Endometrium (tissue), 2 donors: ENCODE measurements at regions not wholly inside any gene's neighbourhood (a gene's known extent, or its start where the extent isn't known, plus 50 kb on each side); places are given as distances from the start of the nearest gene placed in this dataset.
"Not testable (repeated sequence)": the region's sequence is repeated elsewhere in the genome, so short reads cannot be mapped to it uniquely, and the experiment has no call there.

Source experiments
- FAIRE-seq: peaks from 2 replicates; lab custom pipeline; 2012; peaks lifted over from hg19 to GRCh38; lab: Jason Lieb, UNC
- donor health status: control.
- donor health status: control.

DNA sequence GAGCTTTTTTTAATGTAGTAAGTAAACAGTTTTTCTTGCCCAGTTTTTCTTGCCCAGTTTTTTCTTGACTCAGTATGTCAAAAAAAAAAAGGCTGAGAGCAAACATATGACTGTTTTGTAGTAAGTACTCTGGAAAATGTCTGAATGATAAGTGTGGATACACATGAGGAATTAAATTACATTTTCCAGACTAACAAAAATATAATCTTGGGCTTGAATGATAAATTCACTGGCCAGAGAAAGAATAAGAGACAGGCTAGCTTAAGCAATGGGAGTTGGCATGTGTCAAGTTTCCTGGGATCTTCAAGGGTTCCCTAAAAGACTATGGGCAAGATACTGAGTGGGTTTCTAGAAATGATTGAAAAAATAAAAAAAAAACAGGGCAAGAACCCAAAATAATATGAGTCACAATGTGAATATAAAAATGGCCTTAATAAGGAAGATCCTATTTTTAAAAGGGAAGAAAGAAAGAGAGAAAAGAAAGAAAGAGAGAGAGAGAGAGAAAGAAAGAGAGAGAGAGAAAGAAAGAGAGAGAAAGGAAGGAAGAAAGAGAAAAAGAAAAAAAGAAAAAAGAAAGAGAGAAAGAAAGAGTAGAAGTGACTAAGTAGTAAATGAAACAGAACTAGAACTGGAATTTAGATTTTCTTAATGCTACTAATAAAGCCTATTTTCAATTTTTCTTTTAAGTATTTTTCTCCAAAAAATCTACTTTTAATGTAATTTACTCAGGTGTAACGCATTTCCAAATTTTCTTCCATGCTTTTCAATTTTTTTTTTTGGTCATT is 60.2 kb downstream of the TFPI2 start:
- no peak for FAIRE-seq

- peak; percentile 80 for FAIRE-seq
Measured at GRCh38 chr7:93828260-93828659, 62.3 kb downstream of the TFPI2 start.

GRCh38 chr7:93823621-93824020 is 66.9 kb downstream of the TFPI2 start:
- no peak for FAIRE-seq

- no peak for FAIRE-seq
Measured at GRCh38 chr7:93821463-93821862, 69.1 kb downstream of the TFPI2 start.

DNA sequence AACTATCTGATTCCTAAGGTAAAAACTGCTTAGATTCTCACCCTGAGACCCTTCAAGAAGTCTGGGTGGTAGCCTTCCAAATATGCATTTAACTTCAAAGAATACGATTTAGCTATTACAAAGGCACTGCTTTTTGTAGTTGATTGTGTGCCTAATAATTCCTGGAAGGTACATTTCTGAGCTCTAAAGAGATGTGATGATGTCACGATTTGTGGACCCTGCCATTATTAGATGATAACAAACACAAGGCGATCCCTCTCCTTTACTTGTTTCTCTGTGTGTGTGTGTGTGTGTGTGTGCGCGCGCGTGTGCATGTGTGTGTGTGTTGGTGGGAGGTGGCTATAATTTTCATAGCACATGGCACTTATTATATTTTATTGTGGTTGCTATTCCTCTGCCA is 70.9 kb downstream of the TFPI2 start:
- no peak for FAIRE-seq

DNA sequence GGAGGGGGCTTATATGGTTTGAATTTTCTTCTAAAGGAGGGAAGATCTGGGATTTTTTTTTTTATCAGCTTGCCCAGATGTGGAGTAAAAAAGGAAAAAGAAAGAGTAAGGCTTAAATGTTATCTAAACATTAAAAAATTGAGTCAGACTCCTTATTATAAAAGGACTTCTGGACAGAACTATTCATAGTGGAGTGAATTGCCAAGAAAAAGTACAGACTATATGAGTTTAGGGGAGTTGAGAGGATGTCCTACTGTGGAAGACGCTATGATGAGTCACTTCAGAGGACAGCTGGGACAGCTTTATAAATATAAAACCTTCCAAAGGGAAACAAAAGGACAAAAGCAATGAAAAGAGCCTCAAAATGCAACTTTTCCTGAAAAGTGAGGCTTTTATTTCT is 73.0 kb downstream of the TFPI2 start:
- no peak for FAIRE-seq

DNA sequence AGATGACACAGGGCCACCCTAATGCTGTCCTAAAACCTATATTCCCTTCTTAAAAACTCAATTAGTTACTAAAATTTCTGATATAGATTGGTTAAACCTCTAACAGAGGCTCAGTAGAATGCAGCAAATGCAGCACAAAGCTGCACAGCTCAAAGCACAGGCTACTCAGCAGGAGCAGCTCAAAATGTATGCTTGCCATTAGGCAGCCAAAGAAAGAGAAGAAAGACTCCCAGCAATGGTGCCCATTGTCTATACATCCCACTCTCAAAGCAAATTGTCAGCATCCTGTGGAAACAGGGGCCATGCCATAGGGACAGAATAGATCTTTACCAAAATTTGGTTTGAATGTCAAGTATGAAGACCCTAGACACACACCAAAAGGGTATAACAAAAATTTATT is 73.5 kb downstream of the TFPI2 start:
- no peak for FAIRE-seq

GRCh38 chr7:93813514-93813913 is 77.0 kb downstream of the TFPI2 start:
- FAIRE-seq: no peak

- FAIRE-seq: no peak
Measured at GRCh38 chr7:93812061-93812460, 78.5 kb downstream of the TFPI2 start.

- FAIRE-seq: no peak
Measured at GRCh38 chr7:93811198-93811597, 79.4 kb downstream of the TFPI2 start.

DNA sequence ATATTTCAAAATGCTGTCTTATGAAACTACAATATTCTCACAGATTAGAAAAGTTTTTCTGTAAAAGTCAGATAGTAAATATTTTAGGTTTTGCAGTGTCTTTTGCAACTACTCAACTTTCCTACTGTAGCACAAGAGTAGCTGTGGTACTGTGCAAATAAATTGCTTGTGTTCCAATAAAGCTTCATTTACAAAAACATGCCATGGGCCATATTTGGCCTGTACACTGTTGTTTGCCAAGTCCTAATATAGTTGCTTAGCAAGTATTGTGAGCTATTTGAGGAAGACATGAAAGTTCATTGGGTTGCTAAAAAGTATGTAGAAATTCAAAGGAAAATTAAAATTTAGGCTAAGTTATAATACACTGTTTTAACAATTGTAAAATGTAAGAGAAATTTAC is 80.0 kb downstream of the TFPI2 start:
- FAIRE-seq: no peak

DNA sequence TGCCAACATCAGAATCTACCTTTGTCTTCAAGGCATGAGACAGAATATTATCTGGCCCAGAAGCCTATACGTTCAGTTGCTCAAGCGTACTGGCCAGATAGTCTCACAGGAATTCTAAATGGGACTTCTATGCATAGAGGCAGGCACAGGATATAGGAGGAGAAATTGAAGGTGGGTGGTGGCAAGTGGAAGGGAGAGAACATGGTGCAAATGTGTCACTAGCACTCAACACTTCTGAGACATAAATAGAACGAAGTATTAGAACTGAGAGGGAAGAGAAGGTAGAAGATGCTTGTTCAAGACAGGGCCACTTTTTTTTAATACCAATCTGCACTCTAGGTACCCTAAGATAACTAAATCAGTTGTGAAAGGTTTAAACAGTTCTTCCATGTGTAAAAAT is 85.8 kb downstream of the TFPI2 start:
- no peak for FAIRE-seq

DNA sequence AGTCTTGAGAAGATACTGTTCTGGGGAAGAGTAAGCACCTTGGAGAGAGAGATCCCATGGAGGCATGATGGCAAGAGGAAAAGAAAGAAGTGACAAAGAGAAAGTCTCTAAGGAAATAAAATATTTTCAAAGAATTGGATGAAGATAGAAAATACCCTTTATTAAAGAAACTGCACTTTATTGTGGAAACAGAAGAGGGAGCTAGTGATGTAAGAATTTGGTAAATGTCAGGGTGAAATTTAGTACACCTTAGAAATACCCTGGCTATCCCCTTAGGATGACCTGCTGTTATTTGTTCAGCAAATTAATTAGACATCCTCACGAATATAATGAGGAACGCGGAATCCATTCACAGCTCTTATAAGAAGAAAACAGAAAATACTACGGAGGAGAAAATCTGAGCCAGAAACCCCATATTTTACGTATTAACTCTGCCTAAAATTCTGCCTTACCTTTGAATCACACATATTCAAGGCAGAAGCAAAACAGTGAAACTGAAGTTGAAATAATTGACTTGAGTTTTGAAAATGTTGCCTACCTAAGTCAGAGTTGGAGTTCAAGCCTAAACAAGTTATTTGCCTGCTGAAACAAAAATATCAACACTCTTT is 90.7 kb downstream of the TFPI2 start:
- FAIRE-seq: no peak

DNA sequence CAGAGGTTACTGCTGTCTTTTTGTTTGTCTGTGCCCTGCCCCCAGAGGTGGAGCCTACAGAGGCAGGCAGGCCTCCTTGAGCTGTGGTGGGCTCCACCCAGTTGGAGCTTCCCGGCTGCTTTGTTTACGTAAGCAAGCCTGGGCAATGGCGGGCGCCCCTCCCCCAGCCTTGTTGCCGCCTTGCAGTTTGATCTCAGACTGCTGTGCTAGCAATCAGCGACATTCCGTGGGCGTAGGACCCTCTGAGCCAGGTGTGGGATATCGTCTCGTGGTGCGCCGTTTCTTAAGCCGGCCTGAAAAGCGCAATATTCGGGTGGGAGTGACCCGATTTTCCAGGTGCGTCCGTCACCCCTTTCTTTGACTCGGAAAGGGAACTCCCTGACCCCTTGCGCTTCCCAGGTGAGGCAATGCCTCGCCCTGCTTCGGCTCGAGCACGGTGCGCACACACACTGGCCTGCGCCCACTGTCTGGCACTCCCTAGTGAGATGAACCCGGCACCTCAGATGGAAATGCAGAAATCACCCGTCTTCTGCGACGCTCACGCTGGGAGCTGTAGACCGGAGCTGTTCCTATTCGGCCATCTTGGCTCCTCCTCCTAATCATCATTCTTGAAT is 97.4 kb downstream of the TFPI2 start:
- FAIRE-seq: not testable (repeated sequence)

DNA sequence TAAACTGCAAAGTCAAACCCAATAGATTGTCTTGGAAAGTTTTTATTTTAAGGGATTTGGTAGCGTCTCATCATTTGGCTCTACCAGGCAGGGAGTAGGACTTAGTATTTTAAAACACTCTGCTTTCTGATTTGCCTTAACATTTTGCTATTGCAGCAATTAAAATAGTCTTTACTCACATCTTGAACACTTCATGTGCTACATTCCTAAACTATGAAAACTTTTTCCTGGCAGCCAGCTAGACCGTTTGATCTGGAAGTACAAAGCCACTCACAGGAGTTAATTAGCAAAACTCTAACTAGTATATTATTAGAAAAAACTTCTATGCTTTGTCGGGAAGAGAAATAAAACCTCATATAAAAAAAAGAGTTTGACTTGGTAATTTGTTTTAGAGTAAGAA is 111.4 kb downstream of the TFPI2 start:
- FAIRE-seq: peak; percentile 65

GRCh38 chr7:93778384-93778783 is 112.2 kb downstream of the TFPI2 start:
- FAIRE-seq: no peak

- no peak for FAIRE-seq
Measured at GRCh38 chr7:93773446-93773845, 117.1 kb downstream of the TFPI2 start.

- FAIRE-seq: no peak
Measured at GRCh38 chr7:93765475-93765874, 125.1 kb downstream of the TFPI2 start.

- no peak for FAIRE-seq
Measured at GRCh38 chr7:93758631-93759030, 131.9 kb downstream of the TFPI2 start.

- no peak for FAIRE-seq
Measured at GRCh38 chr7:93757426-93757825, 133.1 kb downstream of the TFPI2 start.

- FAIRE-seq: no peak
Measured at GRCh38 chr7:93756890-93757289, 133.7 kb downstream of the TFPI2 start.

- no peak for FAIRE-seq
Measured at GRCh38 chr7:93751421-93751820, 139.1 kb downstream of the TFPI2 start.

GRCh38 chr7:93750986-93751385 is 139.6 kb downstream of the TFPI2 start:
- FAIRE-seq: no peak

DNA sequence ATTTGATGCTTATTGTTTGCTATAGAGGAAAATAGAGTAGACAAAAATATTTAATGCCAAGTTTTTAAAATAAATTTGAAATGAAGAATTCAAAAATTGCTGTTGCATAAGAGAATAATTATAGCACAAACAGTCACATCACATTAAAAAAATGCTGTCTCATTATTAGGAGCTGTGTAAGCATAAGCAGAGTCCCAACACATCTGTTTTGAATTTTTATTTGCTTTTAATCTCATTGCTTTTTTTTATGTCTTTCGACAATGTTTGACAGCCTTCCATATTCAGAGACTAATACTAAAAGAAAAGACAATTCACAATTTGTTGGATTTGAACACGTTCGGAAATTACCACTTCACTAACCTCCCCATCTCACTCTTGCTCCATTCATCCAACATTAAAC is 143.5 kb downstream of the TFPI2 start:
- no peak for FAIRE-seq
